GM23338 (cell line): ENCODE measurements at regions not wholly inside any gene's neighbourhood (a gene's known extent, or its start where the extent isn't known, plus 50 kb on each side); places are given as distances from the start of the nearest gene placed in this dataset.

Source experiments
- ATAC-seq: fragments of 200-7000 bp; cut with Tn5 transposase; 3 replicates; pipeline ENCODE4 v1.9.1; 2020
- DNase-seq: peaks from one replicate; pipeline ENCODE4 v3.0.0-alpha.2; 2015; ENCODE audit warnings: low spot score
- H2AFZ ChIP-seq: fragments of 200-600 bp; sonication (generic); 2 replicates; pipeline ENCODE4 v1.8.0; 2016; ENCODE audit warnings: antibody characterized with exemption, mild to moderate bottlenecking, moderate library complexity
- H3F3A ChIP-seq: fragments of 200-600 bp; sonication (generic); replicated peaks from 2 replicates; pipeline ENCODE4 v1.8.0; 2017; ENCODE audit warnings: antibody characterized with exemption, mixed run types, low read depth
- H3K27ac ChIP-seq: fragments of 200-600 bp; sonication (generic); 2 replicates; pipeline ENCODE4 v1.6.1; 2016; ENCODE audit warnings: low read depth
- H3K27me3 ChIP-seq: fragments of 200-600 bp; sonication (generic); 2 replicates; pipeline ENCODE4 v1.8.0; 2016; ENCODE audit warnings: mild to moderate bottlenecking, mixed run types, moderate library complexity; ENCODE audit not compliant: insufficient read depth
- H3K36me3 ChIP-seq: fragments of 200-600 bp; sonication (generic); 2 replicates; pipeline ENCODE4 v1.8.0; 2016; ENCODE audit warnings: mild to moderate bottlenecking; ENCODE audit not compliant: insufficient read depth
- H3K4me1 ChIP-seq: fragments of 200-600 bp; sonication (generic); 2 replicates; pipeline ENCODE4 v1.8.0; 2016; ENCODE audit warnings: mild to moderate bottlenecking, moderate library complexity; ENCODE audit not compliant: insufficient read depth
- H3K4me2 ChIP-seq: fragments of 200-600 bp; sonication (generic); 2 replicates; pipeline ENCODE4 v1.7.1; 2017; ENCODE audit warnings: mixed run types
- H3K4me3 ChIP-seq: fragments of 200-600 bp; sonication (generic); 2 replicates; pipeline ENCODE4 v1.6.1; 2016; ENCODE audit warnings: mixed run types
- H3K79me2 ChIP-seq: fragments of 200-600 bp; sonication (generic); replicated peaks from 2 replicates; pipeline ENCODE4 v1.8.0; 2017; ENCODE audit warnings: mild to moderate bottlenecking; ENCODE audit not compliant: insufficient read depth
- H3K9me2 ChIP-seq: fragments of 200-600 bp; sonication (generic); 2 replicates; pipeline ENCODE4 v1.8.0; 2017; ENCODE audit not compliant: insufficient read depth
- H4K20me1 ChIP-seq: fragments of 200-600 bp; sonication (generic); replicated peaks from 2 replicates; pipeline ENCODE4 v1.8.0; 2017; ENCODE audit warnings: mild to moderate bottlenecking; ENCODE audit not compliant: insufficient read depth
- H3K27ac Mint-ChIP-seq: 2 replicates; pipeline ENCODE4 v1.8.0; 2020; ENCODE audit warnings: inconsistent platforms, mild to moderate bottlenecking, moderate library complexity, mixed read lengths
- H3K27me3 Mint-ChIP-seq: 3 replicates; pipeline ENCODE4 v1.8.0; 2022; ENCODE audit warnings: low read depth, mild to moderate bottlenecking, moderate library complexity, mixed read lengths, inconsistent platforms; ENCODE audit not compliant: insufficient read depth, poor library complexity
- H3K36me3 Mint-ChIP-seq: 3 replicates; pipeline ENCODE4 v1.8.0; 2021; ENCODE audit warnings: low read depth, mild to moderate bottlenecking, inconsistent platforms, moderate library complexity, mixed read lengths
- H3K4me1 Mint-ChIP-seq: 3 replicates; pipeline ENCODE4 v1.8.0; 2020; ENCODE audit warnings: mild to moderate bottlenecking, inconsistent platforms, mixed read lengths
- H3K4me3 Mint-ChIP-seq: 3 replicates; pipeline ENCODE4 v1.8.0; 2021; ENCODE audit warnings: moderate library complexity, mild to moderate bottlenecking, inconsistent platforms, mixed read lengths
- H3K9me3 Mint-ChIP-seq: 3 replicates; pipeline ENCODE4 v1.8.0; 2020; ENCODE audit warnings: moderate library complexity, mild to moderate bottlenecking, inconsistent platforms, mixed read lengths
- CREB1 ChIP-seq: fragments of 250-450 bp; sonication (Bioruptor Pico); IDR thresholded peaks from 2 replicates; pipeline ENCODE4 v1.5.0; 2020; ENCODE audit warnings: low read depth, mild to moderate bottlenecking, moderate library complexity
- ETS1 ChIP-seq: IDR thresholded peaks from 2 replicates; pipeline ENCODE4 v1.6.1; 2016; ENCODE audit warnings: antibody characterized with exemption
- EZH2 ChIP-seq: fragments of 200-600 bp; sonication (generic); IDR thresholded peaks from one replicate; pipeline ENCODE4 v1.8.0; 2017; ENCODE audit warnings: antibody characterized with exemption, mild to moderate bottlenecking, low read depth; ENCODE audit not compliant: unreplicated experiment
- EZH2phosphoT487 ChIP-seq: fragments of 200-600 bp; sonication (generic); IDR thresholded peaks from one replicate; pipeline ENCODE4 v1.8.1; 2018; ENCODE audit warnings: antibody characterized with exemption; ENCODE audit not compliant: unreplicated experiment
- JUNB ChIP-seq: IDR thresholded peaks from one replicate; pipeline ENCODE4 v1.6.1; 2016; ENCODE audit warnings: antibody characterized with exemption; ENCODE audit not compliant: unreplicated experiment
- NANOG ChIP-seq: IDR thresholded peaks from 2 replicates; pipeline ENCODE4 v1.6.1; 2016; ENCODE audit warnings: antibody characterized with exemption, borderline replicate concordance
- STAT1 ChIP-seq: IDR thresholded peaks from one replicate; pipeline ENCODE4 v1.6.1; 2016; ENCODE audit warnings: antibody characterized with exemption; ENCODE audit not compliant: unreplicated experiment
- ZNF114 ChIP-seq: fragments of 250-450 bp; sonication (Bioruptor Pico); IDR thresholded peaks from 2 replicates; pipeline ENCODE4 v1.5.0; 2020; ENCODE audit warnings: mild to moderate bottlenecking, moderate library complexity
- ZNF462 ChIP-seq: fragments of 250-450 bp; sonication (Bioruptor Pico); IDR thresholded peaks from 2 replicates; pipeline ENCODE4 v1.5.0; 2020; ENCODE audit warnings: mild to moderate bottlenecking, moderate library complexity

GRCh38 chr7:25353732-25354131 lies 125.4 kb upstream of the NPVF start (continued):
- TF ChIP-seq EZH2: no peak

- Mint-ChIP-seq H3K4me3 (no peak overlapping the region), H3K27ac (no peak overlapping the region), H3K4me1 (peaks cover 8% of the 10 kb centered on the region; the same call in 2 of the 3 replicates), H3K27me3 (peaks cover 2% of the 10 kb centered on the region), H3K9me3 (no peaks in the 10 kb centered on the region), H3K36me3 (no peaks in the 10 kb centered on the region)
- Histone ChIP-seq H3K9me2 (0 out of 2 replicates have a peak, but pooled peaks cover 7% of the 10 kb centered on the region), H3K4me3 (no peak overlapping the region), H4K20me1 (no peaks in the 10 kb centered on the region), H3K4me2 (no peak overlapping the region), H3F3A (no peaks in the 10 kb centered on the region), H3K79me2 (no peaks in the 10 kb centered on the region), H3K4me1 (peaks cover 5% of the 10 kb centered on the region; the same call in 1 of the 2 replicates), H3K27me3 (no peaks in the 10 kb centered on the region), H2AFZ (no peak overlapping the region), H3K36me3 (no peaks in the 10 kb centered on the region), H3K27ac (no peak overlapping the region)
- TF ChIP-seq ZNF114 (no peak), JUNB (no peak), CREB1 (CRISPR knock-in tag) (no peak), EZH2 (no peak), ZNF462 (CRISPR knock-in tag) (no peak), ETS1 (no peak), NANOG (no peak), STAT1 (no peak), EZH2phosphoT487 (no peak)
- ATAC-seq (no peak), DNase-seq (no peak)
Observed at GRCh38 chr7:25356534-25357151, 128.4 kb upstream of the NPVF start.
